HG03571 (cell line): ENCODE measurements at regions not wholly inside any gene's neighbourhood (a gene's known extent, or its start where the extent isn't known, plus 50 kb on each side); places are given as distances from the start of the nearest gene placed in this dataset.
"Not testable (repeated sequence)": the region's sequence is repeated elsewhere in the genome, so short reads cannot be mapped to it uniquely, and the experiment has no call there.

Source experiments
- ATAC-seq: cut with Tn5 transposase; IDR thresholded peaks from one replicate; pipeline ENCODE4 v1.9.1; 2021; ENCODE audit not compliant: unreplicated experiment

DNA sequence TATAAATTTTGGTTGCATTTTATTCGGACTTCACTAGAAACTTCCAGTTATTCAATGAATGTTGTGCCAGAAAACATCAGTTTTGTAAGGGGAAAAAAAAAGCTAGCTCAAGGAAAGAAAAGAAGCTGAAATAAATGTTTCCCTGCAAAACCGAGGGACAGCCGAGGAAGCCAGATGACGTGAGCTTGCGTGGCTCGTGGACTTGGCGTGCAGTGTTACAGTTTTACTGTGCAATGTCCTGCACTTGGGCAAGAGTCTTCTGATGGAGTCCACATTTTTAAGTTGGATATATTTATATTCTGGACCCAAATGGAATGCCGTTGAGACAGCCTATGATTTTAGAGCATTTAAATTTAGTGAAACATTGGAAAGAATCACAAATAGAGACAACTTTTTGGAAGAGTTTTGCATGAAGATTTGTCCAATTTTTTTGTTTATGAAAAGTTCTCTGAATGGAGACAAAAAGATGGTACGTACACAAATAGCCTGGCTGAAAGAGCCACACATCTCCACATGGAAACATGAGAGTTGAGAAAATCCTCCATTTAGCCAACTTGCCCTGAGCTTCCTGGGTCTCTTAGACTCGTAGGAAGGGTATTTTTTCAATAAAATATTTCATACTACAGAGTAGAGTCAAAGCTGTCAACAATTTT is 210.5 kb downstream of the BANP start:
- ATAC-seq = not testable (repeated sequence)

DNA sequence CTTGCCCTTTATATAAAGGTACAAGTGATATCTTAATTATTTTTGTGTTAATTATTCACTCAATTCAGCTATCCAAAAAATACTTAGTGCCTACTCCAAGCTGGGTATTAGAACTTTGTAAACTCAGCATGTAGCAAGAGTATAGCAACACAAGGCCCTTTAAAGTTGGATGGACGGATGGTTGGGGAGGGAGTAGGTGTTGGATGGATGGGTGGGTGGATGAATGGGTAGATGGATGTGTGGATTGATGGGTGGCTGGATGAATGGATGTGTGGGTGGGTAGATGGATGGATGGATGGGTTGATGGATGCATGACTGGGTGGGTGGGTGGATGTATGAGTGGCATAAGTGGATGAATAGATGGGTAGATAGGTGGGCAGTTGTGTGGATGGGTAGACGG is 211.5 kb downstream of the BANP start:
- ATAC-seq = not testable (repeated sequence)

DNA sequence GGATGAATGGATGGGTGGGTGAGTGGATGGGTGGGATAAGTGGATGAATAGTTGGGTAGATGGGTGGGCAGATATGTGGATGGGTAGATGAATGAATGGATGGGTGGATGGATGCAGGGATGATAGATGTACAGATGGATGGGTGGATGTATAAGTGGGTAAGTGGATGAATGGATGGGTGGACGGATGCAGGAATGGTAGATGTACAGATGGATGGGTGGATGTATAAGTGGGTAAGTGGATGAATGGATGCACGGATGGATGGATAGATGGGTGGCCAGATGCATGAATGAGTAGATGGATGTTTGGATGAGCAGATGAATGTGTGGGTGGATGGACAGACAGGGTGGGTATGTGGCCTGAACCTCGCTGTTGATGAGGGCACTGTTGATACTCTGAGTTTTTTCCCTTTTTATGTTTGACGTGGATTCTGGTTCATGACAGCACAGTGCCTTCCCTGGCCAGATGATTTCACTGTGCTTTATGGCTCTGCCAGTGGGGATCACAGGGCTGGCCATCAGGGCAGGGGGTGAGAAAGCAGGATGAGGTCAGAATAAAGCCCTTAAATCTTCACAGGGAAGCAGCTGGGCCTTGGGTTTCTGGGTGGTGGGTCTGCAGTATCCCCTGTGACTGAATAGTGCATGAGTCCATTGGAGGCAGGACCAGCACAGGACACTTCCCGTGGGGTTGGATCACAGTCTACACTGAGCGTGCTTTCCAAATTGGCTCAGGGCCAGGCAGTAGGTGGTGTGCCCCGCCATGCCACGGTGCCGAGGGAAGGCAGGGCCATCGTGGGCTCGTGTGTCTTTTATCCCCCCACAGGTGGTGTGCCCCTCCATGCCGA is 213.2 kb downstream of the BANP start:
- ATAC-seq = not testable (repeated sequence)

DNA sequence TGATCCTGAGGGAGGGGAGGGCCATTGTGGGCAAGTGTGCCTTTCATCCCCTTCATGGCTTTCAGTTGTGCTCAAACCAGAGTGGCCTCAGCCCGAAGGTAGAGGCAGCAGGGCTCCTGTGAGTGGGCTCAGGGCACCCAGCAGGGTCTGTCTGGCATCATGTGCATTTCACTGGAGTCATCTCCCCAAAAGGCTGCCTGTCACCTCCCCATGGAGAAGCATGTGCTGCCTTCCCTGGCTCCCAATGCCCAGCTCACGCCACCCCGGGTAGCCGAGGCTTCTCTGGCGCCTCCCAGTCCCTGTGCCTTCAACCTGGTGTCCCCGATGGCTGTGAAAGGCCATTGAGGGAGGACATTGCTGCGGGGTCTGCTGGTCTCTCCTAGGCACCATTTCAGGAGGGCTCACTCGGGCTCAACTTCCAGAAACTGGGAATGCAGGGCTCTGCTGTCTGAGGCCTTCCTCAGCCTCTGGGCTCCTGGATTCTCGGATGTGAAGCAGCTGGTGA is 213.9 kb downstream of the BANP start:
- ATAC-seq = not testable (repeated sequence)

DNA sequence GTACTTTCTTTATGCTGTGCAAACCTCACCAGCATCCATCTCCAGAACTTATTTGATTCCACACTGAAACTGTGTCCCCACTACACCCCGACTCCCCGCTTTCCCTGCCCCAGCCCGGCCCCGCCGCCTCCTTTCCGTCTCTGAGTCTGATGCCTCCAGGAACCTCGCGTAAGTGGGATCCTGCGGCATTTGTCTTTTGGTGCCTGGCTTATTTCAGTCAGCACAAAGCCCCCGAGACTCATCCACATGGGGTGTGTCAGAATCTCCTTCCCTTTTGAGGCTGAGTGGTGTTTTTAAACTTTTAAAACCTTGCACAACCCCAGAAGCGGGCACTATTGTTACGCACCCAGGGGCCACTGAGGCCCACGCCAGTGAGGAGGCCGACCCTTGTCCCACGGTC is 214.4 kb downstream of the BANP start:
- not testable (repeated sequence) for ATAC-seq

DNA sequence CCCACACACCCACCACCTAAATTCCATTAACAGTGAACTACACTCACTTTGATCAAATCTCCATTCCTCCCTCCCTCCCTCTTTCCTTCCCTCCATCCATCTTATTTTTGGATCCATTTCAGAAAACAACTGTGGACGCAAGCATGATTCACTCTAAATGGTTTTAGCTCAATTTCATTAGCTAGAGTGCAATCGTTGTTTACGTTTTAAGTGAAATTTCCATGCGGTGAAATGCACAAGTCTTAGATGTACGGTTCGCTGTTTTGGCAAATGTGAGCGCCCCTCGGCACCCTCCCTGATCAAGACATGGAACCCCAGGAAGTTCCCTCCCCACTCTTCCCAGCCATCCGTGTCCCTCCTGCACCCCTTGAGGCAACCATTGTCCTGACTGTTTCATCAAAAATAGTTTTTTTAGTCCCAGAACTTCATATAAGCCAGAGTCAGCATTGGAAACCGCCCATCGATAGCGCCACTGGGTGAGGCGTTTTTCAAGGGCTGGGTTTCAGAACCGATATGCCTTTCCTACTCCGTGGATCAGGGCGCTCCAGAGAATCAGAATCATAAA is 215.1 kb downstream of the BANP start:
- ATAC-seq = not testable (repeated sequence)

DNA sequence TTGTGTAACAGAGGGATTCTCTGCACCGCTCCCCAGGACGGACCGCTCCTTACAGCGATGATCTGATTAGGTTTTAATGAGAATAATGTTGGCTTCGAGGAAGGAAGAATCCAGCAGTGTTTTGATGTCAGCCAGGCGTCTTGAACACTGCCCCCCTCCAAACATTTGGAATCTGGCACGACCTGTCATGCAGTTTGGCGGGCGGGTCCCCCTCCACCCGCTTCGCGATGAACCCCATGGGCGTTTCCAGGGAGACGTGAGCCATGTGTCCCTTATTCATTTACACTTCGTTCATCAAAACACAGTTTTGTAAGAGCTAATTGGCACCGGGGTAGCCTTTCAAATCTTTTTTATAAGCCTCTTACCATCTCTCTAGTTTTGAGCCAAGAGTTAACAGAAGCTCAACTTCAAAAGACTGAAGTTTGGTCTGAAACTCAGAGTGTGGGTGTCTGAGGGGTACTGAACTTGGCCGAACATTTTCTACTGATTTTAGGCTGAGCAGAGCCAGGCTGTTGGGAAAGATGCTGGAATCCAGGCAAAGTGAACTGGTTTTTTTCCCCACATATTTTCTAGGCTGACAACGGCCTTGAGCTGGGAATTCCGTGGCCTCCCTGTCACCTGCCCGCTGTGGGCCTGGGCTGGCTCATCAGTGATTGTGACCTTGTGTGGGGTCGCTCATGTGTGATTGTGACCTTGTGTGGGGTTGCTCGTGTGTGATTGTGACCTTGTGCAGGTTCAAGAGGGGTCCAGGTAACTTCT is 214.8 kb upstream of the ZNF469 start:
- ATAC-seq = not testable (repeated sequence)

DNA sequence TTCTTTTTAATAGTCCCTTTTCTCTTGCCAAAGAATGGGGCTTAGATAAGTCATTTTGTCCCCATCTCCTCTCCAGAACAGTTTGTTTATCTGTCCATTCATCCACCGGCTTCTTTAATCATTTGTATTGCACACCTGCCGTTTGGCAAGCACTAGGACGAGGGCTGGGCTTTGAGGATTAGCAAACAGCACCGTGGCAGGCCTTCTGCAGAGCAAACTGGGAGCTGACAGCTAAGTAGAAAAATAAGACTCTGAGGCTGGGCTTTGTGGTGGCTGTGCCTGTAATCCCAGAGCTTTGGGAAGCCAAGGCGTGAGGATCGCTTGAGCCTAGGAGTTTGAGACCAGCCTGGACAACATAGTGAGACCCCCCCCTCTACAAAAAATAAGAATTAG is 214.2 kb upstream of the ZNF469 start:
- ATAC-seq = not testable (repeated sequence)

DNA sequence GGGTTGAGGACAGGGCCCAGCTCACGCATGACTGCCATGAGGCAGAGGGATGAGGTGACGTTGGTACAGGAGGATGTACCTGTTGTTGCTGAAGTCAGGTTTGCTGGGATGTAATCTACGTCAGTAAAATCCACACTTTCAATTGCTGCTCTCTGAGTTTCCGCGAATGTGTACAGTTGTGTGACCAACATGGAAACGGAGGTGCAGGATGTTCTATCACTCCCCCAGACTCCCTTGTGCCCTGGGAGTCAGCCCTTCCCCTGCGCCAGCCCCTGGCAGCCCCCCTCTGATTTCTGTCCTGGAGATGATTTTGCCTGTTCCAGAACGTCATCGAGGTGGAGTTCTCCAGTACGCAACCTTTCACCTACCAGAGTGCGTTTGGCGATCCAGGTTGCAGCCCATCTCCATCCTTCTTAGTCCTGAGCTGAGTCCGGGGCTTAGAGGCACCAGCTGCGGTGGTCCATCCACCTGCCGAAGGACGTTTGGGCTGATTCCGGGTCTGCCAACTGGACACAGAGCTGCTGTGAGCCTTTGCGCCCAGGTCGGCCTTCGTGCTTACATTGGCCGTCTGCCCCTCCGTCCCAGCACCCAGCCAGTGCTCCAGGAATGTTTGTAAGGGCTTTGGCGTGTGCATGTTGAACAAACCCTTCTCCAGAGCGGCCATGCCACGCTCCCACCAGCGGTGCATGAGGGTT is 213.5 kb upstream of the ZNF469 start:
- ATAC-seq = not testable (repeated sequence)

DNA sequence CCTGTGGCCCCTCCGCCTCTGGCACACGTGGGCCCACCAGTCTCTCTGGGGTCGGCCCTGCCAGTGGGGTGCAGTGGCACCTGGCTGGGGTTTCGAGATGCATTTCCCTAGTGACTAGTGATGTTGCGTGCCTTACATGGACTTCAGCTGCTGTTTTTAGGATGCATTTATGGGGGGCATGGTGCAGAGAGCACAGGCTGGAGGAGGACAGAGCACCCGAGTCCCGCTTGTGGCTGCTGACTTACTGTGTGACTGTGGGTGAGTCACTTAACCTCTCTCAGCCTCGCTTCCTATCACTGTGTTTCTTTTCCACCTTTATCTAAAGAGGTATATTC is 213.0 kb upstream of the ZNF469 start:
- ATAC-seq = not testable (repeated sequence)

DNA sequence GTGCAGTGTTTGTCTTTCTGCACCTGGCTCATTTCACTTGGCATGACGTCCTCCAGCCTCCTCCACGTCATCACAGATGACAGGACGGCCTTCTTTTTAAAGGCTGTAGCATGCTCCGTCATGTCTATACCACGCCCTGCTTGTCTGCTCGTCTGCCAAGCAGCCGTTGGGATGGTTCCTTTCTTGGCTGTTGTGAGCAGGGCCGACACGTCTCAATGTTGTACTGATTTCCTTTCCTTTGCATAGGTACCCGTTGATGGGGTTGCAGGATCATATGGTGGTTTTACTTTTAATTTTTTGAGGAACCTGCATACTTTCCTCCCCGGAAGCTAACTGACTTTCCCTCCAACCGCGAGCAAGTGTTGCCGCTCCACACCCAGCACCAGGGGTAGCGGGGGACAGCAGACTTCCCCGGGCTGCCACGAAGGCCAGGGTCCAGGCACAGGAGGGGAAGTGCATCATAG is 212.2 kb upstream of the ZNF469 start:
- ATAC-seq = no peak

DNA sequence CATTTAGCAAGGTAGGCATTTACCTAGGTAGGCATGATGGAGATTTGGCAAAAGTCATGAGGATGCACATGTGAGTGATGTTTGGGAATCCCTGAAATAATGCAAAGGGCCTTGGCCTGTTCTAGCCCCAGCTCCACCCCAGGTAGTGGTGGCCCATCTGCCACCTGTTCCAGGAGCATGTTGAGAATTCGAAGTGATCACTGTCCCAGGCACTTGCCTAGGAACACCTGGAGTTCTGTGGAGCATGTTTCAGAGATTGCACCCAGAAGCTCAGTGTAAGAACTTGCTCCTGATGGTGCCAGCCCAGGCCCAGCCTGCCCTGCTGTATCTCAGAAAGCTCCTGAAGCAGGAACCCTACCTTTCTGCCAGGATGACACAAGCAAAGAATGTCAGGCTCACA is 211.6 kb upstream of the ZNF469 start:
- not testable (repeated sequence) for ATAC-seq

DNA sequence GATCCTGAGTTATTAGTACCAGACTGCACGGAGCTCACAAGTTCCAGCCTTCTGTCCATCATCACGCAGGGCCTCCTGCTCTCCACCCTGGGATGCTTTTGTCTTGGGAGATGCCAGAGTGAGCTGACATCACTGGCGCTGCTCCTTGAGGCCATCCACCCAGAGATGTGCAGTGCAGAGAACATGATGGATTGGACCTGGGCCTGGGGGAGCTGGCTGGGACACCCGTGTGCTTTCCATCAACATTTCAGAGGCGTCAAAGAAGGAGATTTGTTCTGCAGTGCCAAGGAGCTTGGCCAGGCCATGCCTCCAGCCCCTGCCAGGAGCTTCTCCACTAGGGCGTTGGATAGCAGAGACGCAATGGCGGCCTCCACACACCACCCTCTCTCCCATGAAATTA is 206.6 kb upstream of the ZNF469 start:
- ATAC-seq = not testable (repeated sequence)

DNA sequence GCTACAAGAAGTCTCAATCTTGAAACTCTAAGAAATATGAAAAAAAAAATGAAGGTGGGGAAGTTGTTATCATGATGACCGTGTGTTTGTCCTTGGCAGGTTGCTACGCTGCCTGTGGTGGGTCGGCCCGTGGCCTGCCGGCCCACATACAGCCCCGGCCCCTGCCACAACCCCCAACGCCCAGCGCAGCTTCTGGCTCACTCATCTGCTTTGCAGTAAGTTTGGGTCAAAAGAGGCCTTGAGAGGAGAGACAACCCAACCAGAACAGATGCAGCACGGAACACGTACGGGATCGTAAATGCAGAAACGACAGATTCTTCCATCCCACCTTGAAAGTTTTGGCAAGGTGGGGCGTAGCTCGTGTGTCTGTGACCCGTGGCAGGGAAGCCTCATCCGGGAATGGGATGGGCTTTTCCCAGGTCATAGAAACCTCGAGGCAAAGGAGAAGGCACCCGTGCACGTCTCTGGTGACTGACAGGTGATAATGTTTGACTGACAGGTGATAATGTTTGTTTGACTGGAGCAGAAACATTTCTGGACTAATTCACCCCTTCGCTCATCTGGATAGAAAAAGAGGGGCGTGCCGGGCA is 206.1 kb upstream of the ZNF469 start:
- ATAC-seq = not testable (repeated sequence)

DNA sequence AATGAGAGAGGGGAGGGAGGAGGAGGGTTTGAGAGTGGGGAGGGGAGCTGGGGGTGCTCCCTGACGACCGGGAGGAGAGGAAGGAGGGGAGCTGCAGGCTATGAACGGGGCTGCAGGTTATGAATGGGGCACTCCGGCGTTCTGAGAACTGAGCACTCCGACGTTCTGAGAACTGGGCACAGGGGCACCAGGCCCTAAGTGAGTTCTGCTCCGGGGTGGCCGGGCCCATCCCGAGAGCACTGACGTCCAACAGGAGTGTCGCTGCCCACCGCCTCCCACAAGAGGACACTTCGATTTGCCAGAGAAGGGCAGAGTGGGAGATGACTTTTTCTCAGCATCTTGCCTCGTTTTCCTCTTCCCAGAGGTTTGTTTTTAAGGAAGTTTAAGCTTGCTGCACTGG is 204.5 kb upstream of the ZNF469 start:
- not testable (repeated sequence) for ATAC-seq

DNA sequence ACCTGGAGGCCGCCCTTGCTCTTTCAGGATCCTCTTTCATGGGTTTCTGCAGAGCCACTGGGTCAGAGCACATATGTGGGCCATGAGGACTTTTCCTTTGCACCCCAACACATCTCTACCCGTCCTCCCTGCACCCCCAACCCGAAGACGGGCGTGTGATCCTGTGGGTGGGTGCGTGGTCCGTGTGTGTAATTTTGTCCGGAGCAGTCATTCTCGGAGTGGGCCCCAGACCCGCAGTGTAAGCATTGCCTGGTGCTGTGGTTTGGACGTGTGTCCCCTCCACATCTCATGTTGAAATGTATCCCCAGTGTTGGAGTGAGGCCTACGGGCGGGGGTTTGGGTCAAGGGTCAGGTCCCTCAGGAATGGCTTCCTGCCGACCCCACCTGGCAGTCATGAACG is 203.9 kb upstream of the ZNF469 start:
- ATAC-seq = not testable (repeated sequence)

DNA sequence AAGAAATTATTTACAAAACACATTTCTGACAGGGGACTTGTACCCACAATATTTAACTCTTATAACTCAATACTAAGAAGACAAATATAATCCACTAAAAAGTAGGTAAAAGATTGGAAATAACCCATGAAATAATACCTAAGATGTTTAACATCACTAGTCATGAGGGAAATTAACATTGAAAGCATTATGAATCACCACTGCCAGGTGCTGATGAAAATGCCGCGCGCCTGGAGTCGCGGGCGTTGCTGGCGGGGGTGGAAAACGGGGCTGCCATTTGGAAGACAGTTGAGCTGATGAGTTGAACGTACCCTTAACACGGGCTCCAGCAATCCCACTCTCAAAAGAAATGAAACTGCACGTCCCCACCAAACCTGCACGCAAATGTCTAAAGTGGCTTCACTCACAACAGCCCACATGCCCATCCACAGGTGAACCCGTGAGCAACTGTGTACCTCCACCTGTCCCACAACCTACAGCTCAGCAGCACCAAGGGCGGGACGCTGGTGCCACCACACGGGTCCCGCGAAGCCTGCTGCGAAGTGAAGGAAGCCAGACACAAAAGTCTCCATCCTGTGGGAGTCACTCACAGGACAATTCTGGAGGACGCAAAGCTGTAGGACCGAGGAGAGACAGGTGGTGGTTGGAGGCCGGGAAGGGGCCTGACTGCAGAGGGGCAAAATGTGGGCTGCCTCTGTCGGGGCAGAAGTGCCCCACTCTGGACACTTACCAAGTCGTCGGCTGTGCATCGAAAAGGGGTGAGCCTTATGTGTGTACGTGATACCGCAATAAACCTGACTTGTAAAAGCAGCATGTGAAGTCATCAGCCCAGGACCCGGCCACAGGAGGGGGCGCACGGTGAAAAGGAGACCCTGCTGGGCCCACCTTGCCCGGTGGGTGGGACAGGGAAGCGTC is 199.5 kb upstream of the ZNF469 start:
- not testable (repeated sequence) for ATAC-seq

DNA sequence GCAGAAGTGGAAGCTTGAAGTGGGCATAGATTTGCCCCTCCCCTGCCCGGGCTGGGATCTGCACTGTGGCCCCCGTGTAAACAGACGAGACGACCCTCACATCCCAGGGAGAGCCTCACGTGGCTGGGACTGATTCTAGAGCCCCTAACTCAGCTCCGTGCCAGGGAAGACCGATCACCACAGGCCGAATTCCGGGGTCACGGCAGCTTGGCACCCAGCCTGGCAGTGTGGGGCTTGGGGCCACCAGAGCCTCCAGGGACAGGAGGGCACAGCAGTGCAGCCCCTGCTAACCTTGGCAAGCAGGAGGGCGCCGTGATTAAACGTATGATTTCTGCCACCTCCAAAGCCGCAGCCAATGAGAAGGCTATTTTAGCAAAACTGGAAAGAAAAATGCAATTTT is 198.7 kb upstream of the ZNF469 start:
- not testable (repeated sequence) for ATAC-seq
